ENCODE measurements at regions not wholly inside any gene's neighbourhood (a gene's known extent, or its start where the extent isn't known, plus 50 kb on each side); places are given as distances from the start of the nearest gene placed in this dataset.

GRCh38 chr7:9889554-9889953, 1084.1 kb upstream of the PHF14 start:
- no peak for TF ChIP-seq SIN3A (IDR thresholded peaks at IDR 0.05; ENCODE audit: borderline replicate concordance, insufficient read depth, low read length)
- TF ChIP-seq POLR2AphosphoS5 (IDR thresholded peaks at IDR 0.05; ENCODE audit: low read depth, low read length): no peak
- no peak for TF ChIP-seq FOXP2 (optimal IDR thresholded peaks at IDR 0.05; ENCODE audit: borderline replicate concordance, extremely low read depth, extremely low read length, insufficient read depth)
- no peak for TF ChIP-seq REST (IDR thresholded peaks at IDR 0.05; ENCODE audit: insufficient read depth in 1 of 2, low read depth in 2 of 2, low read length in 2 of 2)
- no peak for TF ChIP-seq TAF1 (IDR thresholded peaks at IDR 0.05; ENCODE audit: borderline replicate concordance, insufficient read depth, low read length)

GRCh38 chr7:9890092-9890491, 1083.6 kb upstream of the PHF14 start:
- TF ChIP-seq FOXP2 (optimal IDR thresholded peaks at IDR 0.05; ENCODE audit: borderline replicate concordance, extremely low read depth, extremely low read length, insufficient read depth) (no peak), SIN3A (IDR thresholded peaks at IDR 0.05; ENCODE audit: borderline replicate concordance, insufficient read depth, low read length) (no peak), TAF1 (IDR thresholded peaks at IDR 0.05; ENCODE audit: borderline replicate concordance, insufficient read depth, low read length) (no peak), REST (IDR thresholded peaks at IDR 0.05; ENCODE audit: insufficient read depth in 1 of 2, low read depth in 2 of 2, low read length in 2 of 2) (no peak), POLR2AphosphoS5 (IDR thresholded peaks at IDR 0.05; ENCODE audit: low read depth, low read length) (no peak)

- TF ChIP-seq POLR2AphosphoS5 (IDR thresholded peaks at IDR 0.05; ENCODE audit: low read depth, low read length) (no peak), REST (IDR thresholded peaks at IDR 0.05; ENCODE audit: insufficient read depth in 1 of 2, low read depth in 2 of 2, low read length in 2 of 2) (no peak), SIN3A (IDR thresholded peaks at IDR 0.05; ENCODE audit: borderline replicate concordance, insufficient read depth, low read length) (no peak), FOXP2 (optimal IDR thresholded peaks at IDR 0.05; ENCODE audit: borderline replicate concordance, extremely low read depth, extremely low read length, insufficient read depth) (no peak), TAF1 (IDR thresholded peaks at IDR 0.05; ENCODE audit: borderline replicate concordance, insufficient read depth, low read length) (no peak)
Measured at GRCh38 chr7:9891056-9891455, 1082.6 kb upstream of the PHF14 start.

- TF ChIP-seq REST (IDR thresholded peaks at IDR 0.05; ENCODE audit: insufficient read depth in 1 of 2, low read depth in 2 of 2, low read length in 2 of 2) (no peak), POLR2AphosphoS5 (IDR thresholded peaks at IDR 0.05; ENCODE audit: low read depth, low read length) (no peak), SIN3A (IDR thresholded peaks at IDR 0.05; ENCODE audit: borderline replicate concordance, insufficient read depth, low read length) (no peak), FOXP2 (optimal IDR thresholded peaks at IDR 0.05; ENCODE audit: borderline replicate concordance, extremely low read depth, extremely low read length, insufficient read depth) (no peak), TAF1 (IDR thresholded peaks at IDR 0.05; ENCODE audit: borderline replicate concordance, insufficient read depth, low read length) (no peak)
Measured at GRCh38 chr7:9900339-9900738, 1073.3 kb upstream of the PHF14 start.

GRCh38 chr7:9921326-9921725, 1052.3 kb upstream of the PHF14 start:
- no peak for TF ChIP-seq REST (IDR thresholded peaks at IDR 0.05; ENCODE audit: insufficient read depth in 1 of 2, low read depth in 2 of 2, low read length in 2 of 2)

Measured in PFSK-1 (cell line).